ENCODE measurements at regions not wholly inside any gene's neighbourhood (a gene's known extent, or its start where the extent isn't known, plus 50 kb on each side); places are given as distances from the start of the nearest gene placed in this dataset.

DNA sequence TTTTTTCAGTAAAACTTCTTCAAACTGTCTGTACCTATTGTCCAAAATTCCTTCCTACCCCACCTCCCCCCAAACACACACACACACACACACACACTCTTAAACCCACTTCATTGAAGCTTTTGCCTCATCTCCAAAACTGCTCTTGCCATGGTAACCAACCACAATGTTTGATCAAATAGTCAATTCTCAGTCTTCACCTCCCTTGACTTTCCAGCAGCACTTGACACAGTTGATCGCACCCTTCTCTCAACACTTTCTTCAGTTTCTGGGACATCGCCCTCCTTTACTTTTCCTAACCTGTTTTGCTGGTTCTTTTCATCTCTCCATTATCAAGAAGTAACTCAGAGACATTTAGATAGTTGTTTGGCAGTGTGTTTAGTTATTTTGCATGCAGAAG lies 71.5 kb upstream of the COL21A1 start:
- no peak overlapping the region for H3K27ac Mint-ChIP-seq
- no peaks in the 10 kb centered on the region for H3K36me3 Mint-ChIP-seq (ENCODE audit: insufficient read depth)
- H3K4me3 Mint-ChIP-seq (ENCODE audit: low read depth): no peak overlapping the region
- no peak for DNase-seq (ENCODE audit: low spot score, unreplicated experiment)
- TF ChIP-seq CTCF (IDR thresholded peaks at IDR 0.05; ENCODE audit: unreplicated experiment): no peak
- H3K27me3 Mint-ChIP-seq: no peaks in the 10 kb centered on the region
- H3K9me3 Mint-ChIP-seq (ENCODE audit: low read depth): no peaks in the 10 kb centered on the region
- H3K4me1 Mint-ChIP-seq (ENCODE audit: low read depth): no peaks in the 10 kb centered on the region

- DNase-seq (ENCODE audit: low spot score, unreplicated experiment): no peak
- no peak overlapping the region for H3K4me3 Mint-ChIP-seq (ENCODE audit: low read depth)
- no peaks in the 10 kb centered on the region for H3K36me3 Mint-ChIP-seq (ENCODE audit: insufficient read depth)
- no peaks in the 10 kb centered on the region for H3K9me3 Mint-ChIP-seq (ENCODE audit: low read depth)
- H3K27ac Mint-ChIP-seq: no peak overlapping the region
- H3K27me3 Mint-ChIP-seq: peaks cover 7% of the 10 kb centered on the region
- peak; percentile 83 for TF ChIP-seq CTCF (IDR thresholded peaks at IDR 0.05; ENCODE audit: unreplicated experiment)
- H3K4me1 Mint-ChIP-seq (ENCODE audit: low read depth): peaks cover 3% of the 10 kb centered on the region
These were observed 67.5 kb upstream of the COL21A1 start for GRCh38 chr6:56314683-56315523.

DNA sequence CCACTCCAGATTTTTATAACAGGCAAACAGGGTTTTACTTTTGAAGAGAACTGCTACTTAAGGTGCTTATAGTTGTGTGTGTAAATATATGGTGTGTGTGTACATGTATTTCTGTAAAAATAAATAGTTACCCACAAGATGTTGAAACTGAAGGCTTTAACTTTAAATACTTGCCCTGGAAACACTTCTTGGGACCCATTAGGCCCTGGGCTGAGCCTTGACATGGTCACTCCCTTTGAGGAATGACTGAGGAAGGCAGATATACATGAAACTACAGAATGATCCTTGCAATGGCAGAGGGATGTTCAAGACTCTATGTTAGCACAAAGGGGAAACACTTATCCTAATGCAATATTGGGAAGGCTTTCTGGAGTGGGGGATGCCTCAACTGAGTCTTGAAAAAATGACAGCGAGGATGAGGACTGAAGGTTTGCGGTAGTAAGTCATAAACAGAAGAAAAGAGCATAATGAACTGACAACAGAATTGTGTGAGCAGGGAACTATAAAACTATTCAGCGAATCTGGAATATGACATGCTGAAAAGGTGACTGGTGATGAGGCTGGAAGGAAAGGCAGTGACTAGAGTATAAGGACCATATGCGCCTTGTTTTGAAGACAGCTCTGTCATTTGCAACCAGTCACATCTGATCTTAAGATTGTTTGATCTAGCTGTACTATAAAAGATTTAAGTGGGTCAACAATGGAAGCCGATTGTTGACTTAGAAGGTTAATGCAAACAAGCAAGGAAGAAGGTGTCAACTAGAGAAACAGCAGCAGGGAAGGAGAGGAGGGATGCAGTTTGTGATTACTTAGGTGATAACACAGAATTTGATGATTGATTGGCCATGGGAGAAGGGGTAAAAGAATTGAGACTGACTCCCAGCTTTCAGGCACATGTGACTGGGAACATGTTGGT lies 64.4 kb upstream of the COL21A1 start:
- Mint-ChIP-seq H3K4me1 (ENCODE audit: low read depth) (peaks cover 3% of the 10 kb centered on the region), H3K4me3 (ENCODE audit: low read depth) (no peak overlapping the region), H3K27me3 (peaks cover 7% of the 10 kb centered on the region), H3K36me3 (ENCODE audit: insufficient read depth) (no peaks in the 10 kb centered on the region), H3K9me3 (ENCODE audit: low read depth) (peaks cover 7% of the 10 kb centered on the region), H3K27ac (no peak overlapping the region)
- TF ChIP-seq CTCF (IDR thresholded peaks at IDR 0.05; ENCODE audit: unreplicated experiment): no peak
- no peak for DNase-seq (ENCODE audit: low spot score, unreplicated experiment)

DNA sequence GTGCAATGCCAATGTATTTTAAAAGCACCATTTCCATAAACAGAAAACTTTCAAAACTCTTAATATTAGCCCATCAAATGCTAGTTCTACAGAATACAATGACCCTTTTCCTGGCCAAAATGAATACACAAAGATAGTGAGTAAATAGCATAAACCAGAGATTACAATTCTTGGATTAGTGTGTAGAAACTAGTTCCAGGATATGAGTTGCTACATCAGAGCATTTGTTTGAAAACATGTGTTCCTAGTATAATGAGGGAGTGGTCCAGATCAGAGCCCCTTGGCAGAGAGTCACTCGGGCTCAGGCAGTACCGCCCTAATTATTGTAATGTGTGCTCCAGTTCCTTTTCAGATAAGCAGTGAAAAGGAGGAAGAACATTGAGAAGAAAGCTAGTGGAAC lies 63.7 kb upstream of the COL21A1 start:
- H3K4me1 Mint-ChIP-seq (ENCODE audit: low read depth): peaks cover 3% of the 10 kb centered on the region
- DNase-seq (ENCODE audit: low spot score, unreplicated experiment): no peak

More for the DNA sequence above, 63.7 kb upstream of the COL21A1 start:
- Mint-ChIP-seq H3K4me3 (ENCODE audit: low read depth) (no peak overlapping the region), H3K9me3 (ENCODE audit: low read depth) (peaks cover 7% of the 10 kb centered on the region), H3K36me3 (ENCODE audit: insufficient read depth) (no peaks in the 10 kb centered on the region), H3K27me3 (peaks cover 7% of the 10 kb centered on the region), H3K27ac (no peak overlapping the region)
- TF ChIP-seq CTCF (IDR thresholded peaks at IDR 0.05; ENCODE audit: unreplicated experiment): no peak
